NCI-H187 treated with DMSO at 0.1 percent for 48 hours (cell line): ENCODE measurements at regions not wholly inside any gene's neighbourhood (a gene's known extent, or its start where the extent isn't known, plus 50 kb on each side); places are given as distances from the start of the nearest gene placed in this dataset.

Experiments
- DNase-seq: peaks from one replicate; lab custom pipeline; 2025; lab: John Stamatoyannopoulos, UW

DNA sequence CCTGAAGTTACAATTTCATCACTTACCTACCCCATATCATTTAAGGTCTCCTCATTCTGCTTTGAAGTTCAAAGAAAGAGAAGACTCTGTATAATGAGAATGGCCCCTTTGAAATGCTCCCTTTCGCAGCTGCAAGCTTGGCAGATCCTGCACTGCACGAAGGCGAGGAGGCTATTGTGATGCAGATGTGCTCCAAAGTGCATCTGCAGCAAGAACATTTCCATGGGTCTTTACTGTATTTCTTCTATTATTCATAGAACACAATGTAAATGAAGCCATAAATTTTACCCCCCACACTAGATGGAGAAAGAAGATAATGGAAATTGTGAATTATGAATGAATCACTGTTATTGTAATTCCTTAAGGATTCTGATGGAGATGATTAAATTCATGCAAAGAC is 178.7 kb downstream of the CHD9NB start:
- no peak for DNase-seq

DNA sequence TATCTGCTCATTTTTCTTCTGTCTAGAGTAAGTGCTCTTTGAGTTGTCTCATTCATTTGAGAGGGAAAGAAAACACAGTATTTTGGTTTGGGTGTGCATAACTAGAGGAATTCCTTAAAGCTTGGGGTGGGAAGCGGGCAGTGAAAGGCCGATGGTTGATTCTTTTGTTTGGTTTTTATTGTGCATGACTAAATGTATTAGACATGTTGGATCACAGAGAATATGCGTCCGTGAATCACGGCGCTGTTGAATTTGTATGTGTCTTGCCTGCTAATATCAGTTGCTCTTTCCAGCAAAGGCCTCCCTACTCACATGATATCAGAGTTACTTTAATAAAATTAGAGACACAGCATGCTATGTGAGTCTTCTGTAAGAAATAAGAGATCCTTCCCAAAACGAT is 180.0 kb downstream of the CHD9NB start:
- DNase-seq = no peak

DNA sequence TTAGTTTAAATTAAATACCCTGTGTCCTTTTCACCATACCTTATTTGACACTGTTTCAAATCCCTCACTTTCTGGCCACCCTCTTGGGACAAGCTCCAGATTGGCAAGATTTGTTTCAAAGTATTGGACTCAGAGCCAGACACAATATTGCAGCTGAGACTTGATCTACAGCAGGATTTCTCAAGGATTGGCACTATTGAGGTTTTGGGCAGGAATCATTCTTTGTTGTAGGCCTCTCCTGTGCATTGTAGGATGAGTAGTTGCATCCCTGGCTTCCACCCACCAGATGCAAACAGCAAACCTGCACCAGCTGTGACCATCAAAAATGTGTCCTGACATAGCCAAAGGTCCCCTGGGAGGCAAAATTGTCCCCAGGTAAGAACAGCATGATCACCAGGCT is 181.2 kb downstream of the CHD9NB start:
- DNase-seq = no peak

DNA sequence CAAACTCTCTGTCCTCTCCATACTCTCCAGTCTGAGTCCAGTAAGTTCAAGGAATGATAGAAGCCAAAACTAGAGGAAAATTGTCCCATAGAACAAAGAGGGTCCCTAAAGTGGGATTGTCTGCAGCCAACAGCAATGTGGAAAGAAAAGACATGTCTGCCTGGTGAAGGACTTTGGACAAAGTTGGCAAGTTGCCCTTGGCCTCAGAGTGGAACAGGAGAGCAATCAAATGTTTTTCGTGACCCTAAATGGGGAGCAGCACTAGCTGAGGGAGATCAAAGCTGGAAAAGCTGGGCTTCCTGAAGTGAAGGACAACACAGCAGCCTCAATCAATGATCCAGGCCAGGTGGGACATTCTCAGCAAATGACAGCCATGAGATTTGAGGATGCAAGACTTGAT is 183.5 kb downstream of the CHD9NB start:
- no peak for DNase-seq

DNA sequence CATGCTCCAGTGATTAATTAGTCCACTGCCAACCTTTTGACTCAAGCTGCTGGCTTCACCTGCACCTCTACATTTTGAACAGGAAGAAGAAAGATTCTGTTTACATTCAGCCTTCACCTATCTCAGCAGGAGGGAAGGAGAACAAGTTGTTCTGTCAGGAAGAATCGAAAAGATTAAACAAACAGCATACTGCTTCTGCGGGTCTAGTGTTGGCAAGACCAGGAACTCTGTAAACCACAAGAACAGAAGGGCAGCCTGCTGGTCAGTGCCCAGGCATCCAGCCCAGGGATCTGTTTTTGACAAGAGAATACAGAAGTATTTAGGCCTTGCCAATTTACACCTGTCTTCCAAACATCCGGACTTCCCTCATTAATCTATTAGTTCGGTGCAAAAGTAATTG is 189.7 kb downstream of the CHD9NB start:
- DNase-seq = no peak

DNA sequence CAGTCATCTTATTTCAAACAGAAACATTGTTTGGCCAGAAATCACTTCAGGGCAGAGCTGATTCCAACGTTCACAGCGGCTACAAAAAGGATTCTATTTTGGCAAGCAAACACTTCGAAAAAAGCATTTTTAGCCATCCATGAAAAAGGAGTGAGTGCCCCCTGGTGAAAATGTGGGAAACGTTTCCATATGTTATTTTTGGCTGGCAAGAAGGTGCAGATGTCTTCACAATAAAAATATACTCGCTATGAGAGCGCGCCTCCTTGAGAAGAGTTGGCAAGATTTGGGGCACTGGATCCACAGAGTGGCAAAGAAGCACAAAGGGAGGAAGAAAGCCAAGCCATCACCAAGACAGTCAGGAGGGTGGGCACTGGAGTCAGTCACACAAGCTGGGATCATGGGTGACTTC is 191.1 kb downstream of the CHD9NB start:
- peak; percentile 27 for DNase-seq

DNA sequence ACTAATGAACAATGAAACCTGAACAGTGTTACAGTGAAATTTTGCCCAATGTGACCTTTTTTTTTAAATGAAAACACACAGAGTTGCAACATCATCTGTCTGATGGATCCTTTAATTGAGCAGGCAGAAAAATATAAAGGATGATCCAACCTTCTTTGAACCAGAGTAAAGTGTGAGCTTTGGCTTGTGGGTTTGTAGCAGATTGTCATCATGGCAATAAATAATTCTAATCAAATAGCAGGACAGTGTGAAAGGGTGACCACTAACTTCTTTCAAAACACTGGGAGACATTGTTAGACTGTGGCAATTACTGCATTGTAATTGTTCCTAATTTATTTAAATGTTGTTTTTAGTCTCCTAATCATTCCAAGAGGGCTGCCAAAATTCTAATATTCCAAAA is 197.2 kb downstream of the CHD9NB start:
- no peak for DNase-seq

DNA sequence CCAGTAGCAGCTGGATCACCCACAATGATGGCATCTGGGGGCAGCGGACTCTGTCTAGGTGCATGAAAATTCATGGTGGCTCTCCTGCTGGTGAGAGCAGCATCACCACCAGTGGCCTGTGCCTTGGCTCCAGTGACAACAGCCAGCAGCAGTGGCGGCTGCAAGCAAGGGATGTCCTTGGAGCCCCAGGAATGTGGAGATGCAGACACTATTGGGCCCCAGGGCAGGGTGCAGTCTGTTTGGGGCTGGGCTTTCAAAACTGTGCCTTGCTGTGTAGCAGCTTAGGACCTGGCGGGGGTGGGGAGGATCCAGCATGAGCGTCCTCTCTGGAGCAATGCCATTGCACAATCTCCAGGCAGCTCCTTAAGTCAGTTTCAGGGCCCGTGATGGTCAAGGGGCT is 199.7 kb downstream of the CHD9NB start:
- no peak for DNase-seq

DNA sequence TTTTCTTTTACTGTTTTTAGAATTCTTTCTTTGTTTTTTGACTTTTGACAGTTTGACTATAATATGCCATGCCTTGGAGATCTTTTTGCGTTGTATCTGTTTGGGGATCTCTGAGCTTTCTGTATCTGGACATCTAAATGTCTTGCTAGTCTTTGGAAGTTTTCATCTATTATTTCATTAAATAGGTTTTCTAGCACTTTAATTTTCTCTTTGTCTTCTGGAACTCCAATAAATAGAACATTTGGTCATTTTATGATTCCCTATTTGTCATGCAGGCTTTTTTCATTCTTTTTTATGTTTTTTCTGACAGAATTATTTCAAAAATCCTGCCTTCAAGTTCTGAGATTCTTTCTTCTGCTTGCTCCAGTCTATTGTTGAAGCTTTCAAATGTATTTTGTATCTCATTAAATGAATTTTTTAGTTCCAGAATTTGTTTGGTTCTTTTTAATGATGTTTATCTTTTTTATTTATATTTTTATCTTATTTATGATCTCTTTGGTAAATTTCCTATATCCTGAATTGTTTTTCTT is 201.4 kb downstream of the CHD9NB start:
- DNase-seq = no peak

DNA sequence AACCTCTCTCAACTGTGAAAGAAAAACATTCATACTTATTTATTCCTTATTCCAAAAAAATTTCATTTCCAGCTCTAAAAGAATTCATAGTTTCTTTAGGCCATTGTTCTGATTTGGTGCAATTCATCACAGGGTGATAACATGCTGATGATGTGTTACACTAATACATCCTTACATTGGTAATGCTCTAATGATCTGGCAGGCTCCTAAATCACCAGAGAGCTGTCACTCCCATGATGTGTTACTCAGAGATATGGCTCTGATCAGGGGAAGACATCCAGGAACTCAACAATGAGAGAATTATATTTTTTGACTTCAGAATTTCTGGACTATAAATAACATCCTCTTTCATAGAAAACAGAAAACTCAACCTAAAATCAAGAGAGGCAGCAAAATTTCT is 209.3 kb downstream of the CHD9NB start:
- no peak for DNase-seq

DNA sequence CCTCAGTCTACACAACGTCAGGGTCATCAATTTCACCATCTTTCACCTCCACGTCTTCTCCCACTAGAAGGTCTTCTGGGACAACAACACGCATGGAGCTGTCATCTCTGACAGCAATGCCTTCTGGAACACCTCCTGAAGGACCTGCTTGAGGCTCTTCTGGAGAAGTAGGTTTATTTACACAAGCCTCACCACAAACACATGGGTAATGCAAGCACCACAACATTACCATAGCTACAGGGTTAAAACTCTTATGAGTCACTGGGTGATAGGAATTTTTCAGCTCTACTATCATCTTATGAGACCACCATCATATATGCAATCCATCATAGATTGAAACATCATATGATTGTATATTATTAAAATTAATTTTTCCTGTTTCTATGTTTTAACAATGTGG is 215.4 kb downstream of the CHD9NB start:
- DNase-seq = no peak

DNA sequence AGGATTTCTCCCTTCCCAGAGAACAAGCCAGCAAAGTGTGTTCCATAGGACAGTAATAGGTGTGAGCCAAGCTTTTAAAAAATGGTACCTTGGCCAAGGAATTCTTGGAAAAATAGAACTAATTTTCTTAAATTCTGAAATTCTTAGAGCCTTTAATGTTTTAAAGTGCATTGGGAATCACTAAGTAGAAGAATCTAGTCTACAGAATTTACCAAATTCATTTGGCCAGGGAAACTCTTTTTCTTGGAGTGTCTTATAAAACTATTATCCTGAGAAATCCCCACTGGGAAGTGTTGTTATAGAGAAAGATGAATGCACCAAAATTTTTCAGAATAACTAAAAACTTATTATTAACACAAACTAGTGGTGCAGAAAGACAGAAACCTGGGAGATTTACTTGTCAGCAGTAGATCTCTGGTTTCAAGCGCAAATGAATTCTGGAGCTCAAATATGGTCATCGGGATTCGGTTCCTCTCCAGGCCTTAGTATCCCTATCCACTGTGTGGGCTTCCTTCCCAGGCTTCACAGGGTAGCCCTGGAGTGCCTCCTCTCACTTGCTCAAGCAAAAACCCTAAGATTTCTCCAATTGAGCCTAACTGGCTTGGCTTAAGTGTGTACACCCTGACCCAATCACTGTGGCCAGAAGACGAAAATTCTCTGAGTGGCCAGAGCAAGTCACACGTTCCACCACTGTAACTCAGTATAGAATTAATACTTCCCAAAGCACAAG is 217.8 kb downstream of the CHD9NB start:
- no peak for DNase-seq

DNA sequence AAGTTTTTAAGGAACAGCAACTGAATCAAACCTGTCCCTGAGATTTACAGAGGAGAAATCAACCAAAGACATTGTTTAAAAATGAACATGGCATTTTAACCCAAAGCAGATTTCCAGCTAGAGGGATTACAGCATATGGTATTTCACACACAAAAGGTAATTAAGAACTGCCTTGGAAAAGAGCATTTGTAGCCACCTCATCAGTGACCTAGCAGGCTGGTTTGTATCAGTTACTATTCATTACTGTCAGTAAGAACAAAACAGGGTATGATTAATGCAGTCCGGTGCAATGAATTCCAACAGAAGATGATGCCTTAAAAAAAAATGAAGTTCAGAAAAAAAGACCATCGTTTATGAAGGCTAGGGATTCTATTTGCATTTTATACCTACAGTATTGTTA is 219.9 kb downstream of the CHD9NB start:
- DNase-seq = no peak

DNA sequence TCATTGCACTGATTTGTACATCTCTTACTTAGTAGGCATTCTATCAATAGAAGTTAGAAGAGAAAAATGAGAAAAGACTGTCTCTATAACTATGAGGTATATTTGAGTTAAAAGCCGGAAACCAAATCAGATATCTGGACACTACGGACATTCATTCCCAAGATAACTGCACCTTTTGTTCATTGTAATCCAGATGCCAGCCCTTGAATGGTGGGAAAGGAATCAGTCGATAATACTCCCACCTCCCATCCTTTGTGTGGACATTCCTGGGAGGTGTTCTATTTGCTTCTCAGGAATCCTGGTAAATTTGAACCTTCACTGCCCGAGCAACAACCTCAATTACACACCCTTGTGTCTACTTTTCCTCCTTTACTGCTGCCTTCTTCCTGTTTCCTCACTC is 225.2 kb downstream of the CHD9NB start:
- no peak for DNase-seq

DNA sequence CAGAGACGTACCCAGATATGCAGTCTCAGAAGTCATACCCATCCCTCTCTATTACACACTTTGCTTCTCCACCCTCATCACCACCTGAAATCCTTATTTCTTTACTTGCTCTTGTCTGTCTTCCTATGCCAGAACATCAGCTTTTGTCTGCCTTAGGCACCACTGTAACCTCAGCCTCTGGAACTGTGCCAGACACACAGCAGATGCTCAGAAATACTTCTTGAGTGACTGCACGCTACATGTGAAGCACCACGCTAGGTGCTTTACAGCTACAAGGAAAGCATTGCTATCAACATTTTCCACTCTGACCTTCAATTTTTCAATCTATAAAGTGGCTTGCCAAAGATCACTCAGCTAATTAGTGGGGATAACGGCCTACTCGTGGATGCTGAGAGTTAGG is 226.8 kb downstream of the CHD9NB start:
- DNase-seq = peak; percentile 42

DNA sequence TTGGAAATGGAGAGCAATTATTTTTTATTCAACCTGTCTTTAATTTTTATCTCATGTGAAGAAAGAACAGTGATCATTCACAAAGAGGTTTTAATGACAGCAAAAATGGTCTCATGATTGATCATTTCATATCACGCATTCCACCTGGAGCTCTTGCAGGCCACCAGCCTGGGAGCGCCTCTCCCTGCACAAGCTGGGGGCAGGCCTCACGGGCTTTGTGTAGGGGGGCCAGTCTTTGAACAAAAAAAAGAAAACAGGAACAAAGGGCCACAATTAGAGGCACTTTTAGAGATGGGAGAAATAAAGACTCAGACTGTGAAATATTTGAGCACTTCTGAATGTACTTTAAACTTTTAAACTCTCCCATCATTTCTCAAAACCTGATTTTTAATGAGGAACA is 232.9 kb downstream of the CHD9NB start:
- no peak for DNase-seq

DNA sequence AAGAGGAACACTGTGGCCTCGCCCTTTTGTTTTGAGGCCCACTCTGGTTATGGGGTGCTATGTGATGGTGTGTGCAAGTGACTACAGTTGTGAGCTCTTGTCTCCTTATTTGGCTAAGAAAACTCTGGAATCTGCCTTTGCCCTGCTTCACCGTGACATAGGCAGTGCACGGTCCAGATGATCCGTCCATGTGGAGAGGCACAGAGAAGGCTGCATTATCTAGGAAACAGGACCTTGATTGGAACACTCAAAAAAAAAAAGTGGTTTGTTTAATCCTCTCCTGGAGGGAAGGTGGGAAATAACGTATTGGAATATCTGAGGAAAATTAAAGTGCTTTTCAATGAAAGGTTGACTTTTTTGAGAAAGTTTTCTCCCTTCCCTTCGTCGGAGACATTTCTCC is 233.3 kb downstream of the CHD9NB start:
- no peak for DNase-seq

DNA sequence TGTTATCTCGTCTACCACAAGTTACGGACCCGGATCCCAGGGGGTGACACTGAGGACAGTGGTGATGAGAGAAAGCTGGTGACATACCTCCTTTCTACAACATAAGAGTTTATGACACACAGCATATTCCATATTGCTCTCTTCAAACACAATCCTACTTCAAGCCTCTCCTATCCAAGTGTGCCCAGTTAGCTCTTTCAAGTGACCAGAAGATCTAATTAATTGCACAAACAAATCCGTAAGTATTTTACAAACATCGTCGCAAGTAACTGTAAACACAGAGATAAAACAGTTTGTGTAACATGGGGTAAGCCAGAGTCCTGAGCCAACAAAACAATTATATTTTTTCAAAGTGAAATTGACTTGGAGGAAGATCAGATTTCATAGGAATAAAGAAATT is 235.0 kb downstream of the CHD9NB start:
- DNase-seq = no peak

DNA sequence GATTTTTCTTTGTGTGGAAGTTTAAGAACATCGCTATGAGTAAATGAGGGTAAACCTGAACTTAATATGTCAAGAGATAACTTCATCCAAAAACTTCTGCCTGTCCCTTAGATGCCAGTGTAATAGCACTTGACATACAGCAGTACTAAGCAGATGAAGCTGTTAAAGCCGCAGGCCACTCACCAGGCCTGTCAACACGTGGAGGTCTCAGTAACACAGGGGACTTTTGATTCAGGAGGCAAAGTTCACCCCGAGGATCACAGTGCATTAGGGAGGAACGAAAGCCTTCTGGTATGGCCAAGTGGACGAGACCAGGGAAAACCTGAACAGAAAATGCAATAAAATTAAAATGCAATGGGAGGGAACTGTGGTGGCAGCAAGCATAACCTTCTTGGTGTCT is 235.7 kb downstream of the CHD9NB start:
- DNase-seq = no peak

DNA sequence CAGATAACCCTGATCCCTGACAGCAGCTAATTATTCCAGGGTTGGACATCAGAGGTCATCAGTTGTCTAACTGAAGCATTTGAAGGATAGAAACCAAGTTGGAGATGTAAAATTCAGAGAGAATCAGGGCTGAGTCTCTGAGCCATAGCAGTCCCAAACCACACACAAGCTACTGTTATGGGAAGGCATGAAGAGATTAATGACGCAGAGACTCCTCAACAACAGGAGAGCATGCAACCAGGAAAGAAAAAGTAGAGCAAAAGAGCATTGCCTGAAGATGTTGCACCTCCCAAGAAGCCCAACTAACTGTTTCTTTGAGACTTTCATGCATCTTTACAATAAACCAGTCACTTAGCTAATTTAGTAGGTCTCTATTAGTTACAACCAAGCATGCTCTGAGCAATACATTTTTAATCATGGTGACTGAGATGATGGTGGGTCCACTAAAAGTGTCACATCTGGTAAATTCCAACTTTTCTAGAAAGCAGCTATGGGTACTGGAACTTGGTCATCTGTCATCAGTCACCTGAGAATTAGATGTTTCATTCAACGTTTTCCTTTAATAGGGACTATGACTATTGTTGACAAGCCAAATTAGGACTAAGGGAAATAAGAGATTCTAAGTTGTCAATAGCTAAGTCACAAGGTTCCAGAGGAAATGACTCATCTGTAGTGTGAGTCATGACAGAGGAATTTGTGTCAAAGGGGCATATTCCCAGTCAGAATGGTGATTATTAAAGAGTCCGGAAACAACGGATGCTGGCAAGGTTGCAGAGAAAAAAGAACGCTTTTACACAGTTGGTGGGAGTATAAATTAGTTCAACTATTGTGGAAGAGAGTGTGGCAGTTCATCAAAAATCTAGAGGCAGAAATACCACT is 239.8 kb downstream of the CHD9NB start:
- no peak for DNase-seq

DNA sequence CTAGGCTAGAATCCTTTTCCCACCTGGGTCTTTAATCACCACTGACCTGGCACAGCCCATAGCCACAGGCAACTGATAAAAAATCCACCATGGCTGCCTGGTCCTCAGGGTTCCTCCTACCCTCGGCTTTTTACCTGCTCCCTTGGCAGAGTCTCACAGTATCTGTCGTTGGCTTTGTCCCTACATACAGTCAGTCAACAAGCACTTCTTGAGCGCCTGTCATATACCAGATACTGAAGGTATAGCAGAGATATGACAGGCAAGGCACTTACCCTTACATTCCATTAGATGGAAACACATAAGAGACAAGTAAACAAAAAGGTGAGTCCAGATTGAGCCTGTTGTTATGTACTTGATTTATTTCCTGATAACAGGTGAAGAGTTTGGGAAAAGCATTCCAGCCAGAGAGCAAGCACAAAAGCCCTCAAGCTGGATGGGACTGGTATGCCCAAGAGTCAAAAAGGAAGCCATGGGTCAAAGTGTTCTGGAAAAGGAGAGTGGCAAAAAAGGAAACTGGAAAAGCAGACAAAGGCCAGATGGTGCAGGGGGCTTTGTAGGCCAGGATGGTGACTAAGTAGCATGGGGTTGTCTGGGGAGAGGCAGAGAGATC is 247.0 kb downstream of the CHD9NB start:
- DNase-seq = no peak

DNA sequence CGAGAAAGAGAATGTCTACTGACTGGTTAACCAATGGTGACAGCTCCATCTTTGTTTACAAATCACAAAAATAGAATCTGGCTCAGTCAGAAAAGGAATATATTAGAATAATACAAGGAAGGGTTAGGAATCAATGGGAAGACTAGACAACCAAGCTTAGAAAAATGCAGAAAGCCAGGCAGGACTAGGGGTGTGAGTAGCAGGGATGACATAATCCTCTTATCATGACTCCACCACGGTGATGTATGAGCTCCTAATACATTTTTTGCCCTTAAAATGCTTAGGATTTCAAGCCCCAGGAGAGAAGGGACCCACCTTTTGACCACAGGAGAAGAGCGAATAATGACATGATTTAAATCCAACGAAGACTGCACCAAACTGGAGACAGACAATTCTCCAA is 252.3 kb downstream of the CHD9NB start:
- DNase-seq = no peak

DNA sequence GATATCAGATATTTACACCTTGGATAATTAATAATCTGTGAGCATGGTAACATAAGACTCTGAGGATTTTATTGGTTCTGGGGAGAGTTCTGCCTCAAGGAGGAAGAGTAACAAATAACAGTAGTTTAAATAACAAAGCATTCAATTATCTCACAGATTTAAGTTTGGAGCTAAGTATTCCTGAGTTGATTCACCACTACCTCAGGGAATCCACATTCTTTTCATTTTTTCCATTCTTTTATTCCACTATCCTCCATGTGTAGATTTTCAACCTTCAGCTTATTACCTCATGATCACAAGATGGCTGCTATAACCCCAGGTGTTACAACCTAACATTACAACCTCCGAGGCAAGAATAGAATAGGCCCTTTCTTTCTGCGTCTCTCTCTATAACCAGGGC is 252.2 kb upstream of the TOX3 start:
- DNase-seq = no peak
